ENCODE measurements at regions not wholly inside any gene's neighbourhood (a gene's known extent, or its start where the extent isn't known, plus 50 kb on each side); places are given as distances from the start of the nearest gene placed in this dataset.
"Not testable (repeated sequence)": the region's sequence is repeated elsewhere in the genome, so short reads cannot be mapped to it uniquely, and the experiment has no call there.

DNA sequence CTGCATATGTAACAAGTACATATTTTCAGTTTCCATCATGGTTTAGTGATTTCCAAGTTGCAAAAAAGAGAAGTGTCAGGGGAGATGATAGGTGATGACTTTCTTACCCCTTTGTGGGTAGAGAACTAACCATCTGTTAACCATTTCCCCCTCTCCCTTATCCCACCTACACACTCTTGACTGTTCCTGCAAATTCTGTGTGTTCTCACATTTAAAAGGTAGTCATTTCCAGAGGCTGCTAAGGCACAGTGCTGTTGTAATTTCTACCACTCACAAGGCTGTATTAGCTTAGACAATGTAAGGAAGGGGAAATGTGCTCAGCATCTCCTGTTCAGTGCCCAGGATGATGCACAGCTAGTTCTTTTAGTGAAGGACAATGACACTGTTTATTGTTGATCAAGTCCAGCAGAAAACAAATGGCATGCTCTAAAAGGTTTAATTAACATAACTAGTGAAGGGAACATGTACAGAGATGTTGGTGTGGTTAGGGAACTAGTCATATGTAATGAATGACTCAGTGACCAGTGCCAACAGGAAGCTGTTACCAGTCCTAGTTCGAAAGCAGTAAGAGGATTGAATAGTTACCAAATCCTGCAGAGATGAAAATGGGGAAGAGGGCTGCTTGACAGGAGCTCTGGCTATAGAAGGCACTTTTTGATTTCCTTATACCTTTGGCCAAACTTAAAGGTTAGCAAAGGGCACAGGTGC, 165.1 kb downstream of the PLK2 start:
- peak; percentile 81 for DNase-seq

DNA sequence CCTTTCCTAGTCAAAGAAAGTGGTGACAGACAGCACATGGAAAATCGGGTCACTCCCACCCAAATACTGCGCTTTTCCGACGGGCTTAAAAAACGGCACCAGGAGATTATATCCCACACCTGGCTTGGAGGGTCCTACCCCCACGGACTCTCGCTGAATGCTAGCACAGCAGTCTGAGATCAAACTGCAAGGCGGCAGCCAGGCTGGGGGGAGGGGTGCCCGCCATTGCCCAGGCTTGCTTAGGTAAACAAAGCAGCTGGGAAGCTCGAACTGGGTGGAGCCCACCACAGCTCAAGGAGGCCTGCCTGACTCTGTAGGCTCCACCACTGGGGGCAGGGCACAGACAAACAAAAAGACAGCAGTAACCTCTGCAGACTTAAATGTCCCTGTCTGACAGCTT, 171.6 kb downstream of the PLK2 start:
- DNase-seq, result not testable (repeated sequence)

DNA sequence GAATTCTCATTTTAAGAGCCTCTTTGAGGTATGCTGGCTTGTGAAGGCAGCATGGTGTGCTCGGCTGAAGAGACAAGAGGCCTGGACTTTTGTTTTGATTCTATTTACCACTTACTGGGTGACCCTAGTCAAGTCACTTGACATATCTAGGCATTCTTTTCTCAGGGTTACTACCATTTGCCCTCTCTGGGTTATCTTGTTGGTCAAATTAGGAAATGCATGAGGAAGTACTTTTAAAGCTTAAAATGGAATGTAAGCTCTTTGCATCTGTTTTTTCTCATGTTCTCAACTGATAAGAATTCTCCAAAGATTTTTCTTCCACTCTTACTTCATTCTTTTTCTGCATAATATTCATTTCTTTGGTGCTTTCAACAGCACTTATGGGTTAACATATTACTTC, 173.1 kb downstream of the PLK2 start:
- DNase-seq, result no peak

DNA sequence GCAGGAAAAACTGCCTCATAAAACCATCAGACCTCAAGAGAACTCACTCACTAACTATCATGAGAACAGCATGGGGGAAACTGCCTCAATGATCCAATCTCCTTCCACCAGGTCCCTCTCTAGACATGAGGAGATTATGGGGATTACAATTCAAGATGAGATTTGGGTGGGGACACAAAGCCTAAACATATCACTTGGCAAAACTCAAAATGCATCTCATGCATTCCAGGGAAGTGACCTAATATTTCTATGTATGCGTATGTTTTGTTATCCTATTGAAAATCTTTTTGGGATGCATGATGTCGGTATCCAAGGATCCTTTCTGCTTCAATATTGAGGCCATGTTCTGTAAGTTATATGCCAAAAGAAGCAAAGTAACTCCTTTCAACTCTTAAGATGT, 174.0 kb downstream of the PLK2 start:
- DNase-seq, result no peak

DNA sequence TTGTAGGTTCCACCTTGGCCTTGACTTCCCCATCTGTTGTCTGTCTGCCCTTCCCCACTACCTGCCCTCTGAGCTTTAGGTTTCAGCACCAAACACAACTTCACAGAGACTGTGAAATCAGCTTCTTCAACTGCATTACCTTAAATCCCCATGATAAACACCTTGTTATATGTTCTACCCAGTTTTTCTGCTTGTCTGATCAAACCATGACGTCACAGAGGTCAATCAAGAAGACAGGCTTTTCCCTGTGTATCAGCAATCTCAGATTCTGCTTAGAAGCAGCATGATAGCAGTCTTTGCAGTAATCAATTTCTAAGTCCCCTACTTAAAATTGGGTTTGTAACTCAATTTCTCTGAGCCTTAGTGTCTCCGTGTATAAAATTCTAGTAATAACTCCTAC, 175.0 kb downstream of the PLK2 start:
- DNase-seq, result no peak

DNA sequence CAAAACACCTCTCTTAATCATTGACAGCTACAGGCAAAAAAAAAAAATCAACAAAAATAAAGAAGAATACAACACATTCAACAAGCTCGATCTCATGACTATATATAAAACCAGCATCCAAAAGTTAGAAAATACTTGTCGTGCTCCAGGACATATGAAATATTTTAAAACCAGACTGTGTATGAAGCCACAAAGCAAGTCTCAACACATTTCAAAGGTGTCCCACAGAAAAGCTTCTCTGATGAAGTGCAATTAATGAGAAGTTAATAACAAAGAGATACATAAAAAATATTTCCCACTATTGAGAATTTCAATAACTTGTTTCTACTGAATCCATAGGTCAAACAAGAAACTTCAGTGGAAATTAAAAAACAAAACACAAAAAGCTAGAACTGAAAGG, 178.7 kb downstream of the PLK2 start:
- DNase-seq, result no peak

DNA sequence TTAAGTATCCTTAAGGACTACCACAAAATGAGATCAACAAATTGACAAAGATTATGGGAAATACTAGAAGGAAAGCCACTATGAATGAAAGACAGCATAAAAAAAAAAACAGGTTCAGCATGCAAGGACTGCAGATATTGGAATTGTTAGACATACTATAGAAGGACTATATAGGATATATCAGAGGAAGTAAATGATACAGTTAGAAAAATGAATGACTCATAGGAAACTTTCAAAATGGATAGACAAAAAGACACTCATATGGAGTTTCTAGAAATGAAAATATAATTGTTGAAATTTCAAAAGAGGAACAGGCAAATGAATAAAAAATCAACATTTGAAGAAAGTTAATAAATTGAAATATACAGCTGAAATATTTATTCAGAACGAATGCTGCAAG, 180.6 kb downstream of the PLK2 start:
- peak; percentile 8 for DNase-seq

DNA sequence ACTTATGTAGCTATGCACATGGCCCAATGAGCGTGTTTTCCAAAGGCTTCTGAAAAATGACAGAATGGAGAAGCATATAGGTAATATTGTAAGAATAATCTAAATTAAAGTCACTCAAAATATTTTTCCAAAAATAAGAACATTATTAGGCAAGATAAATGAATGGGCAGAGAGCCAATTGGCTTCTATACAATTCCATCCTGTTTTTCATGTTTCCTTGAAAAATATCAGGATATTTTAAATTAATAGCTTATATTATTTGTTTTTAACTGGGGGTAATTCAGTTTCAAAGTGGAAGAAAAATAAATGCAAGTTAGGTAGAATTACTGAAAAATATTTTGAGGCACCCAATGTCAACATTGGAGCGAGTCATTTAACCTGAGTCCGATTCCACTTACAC, 183.5 kb downstream of the PLK2 start:
- DNase-seq, result no peak

DNA sequence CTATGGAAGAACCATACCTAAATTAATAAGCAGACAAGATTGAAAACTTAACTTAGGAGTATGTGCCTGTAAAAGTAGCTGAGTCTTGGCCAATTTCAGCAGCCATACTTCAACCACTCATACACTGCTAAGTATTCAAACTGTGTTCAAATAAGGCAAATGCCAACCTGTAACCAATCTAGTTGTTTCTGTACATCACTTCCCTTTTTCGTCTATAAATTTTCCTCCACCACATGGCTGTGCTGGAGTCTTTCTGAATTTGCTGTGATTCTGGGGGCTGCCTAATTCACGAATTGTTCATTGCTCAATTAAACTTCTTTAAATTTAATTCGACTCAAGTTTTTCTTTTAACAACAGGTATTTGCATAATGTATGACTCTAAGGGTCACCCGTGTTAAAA, 184.4 kb downstream of the PLK2 start:
- DNase-seq, result no peak

DNA sequence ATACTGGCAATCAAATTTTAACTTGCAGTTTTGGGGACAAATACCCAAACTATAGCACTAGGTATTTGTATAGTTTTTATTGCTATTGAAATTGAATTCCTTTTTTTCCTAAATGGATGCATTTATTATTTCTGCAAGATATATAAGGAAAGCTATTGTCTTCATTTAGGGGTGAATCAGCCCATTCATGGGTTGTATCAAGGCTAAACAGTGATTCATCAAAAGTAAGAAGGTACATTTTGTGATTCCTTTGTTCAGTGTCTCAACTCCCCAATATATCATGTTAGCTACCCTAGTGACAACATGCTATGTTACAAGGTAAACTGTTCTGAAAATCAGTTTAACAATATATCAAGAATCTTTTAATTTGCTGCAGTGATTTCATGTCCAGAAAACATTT, 185.7 kb downstream of the PLK2 start:
- no peak for DNase-seq

DNA sequence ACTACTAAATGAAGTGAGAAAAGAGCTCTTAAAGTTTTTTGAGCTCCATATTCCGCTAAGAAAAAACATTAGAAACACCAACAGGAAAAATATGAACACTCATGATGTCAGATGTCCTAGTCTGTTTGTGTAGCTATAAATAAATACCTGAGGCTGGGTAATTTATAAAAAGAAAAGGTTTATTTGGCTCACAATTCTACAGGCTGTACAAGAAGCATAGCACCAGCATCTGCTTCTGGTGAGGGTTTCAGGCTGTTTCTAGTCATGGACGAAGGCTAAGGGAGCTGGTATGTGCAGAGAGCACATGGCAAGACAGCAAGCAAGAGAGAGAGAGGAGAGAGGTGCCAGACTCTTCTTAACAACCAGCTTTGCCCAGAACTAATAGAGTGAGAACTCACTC, 186.2 kb downstream of the PLK2 start:
- no peak for DNase-seq

DNA sequence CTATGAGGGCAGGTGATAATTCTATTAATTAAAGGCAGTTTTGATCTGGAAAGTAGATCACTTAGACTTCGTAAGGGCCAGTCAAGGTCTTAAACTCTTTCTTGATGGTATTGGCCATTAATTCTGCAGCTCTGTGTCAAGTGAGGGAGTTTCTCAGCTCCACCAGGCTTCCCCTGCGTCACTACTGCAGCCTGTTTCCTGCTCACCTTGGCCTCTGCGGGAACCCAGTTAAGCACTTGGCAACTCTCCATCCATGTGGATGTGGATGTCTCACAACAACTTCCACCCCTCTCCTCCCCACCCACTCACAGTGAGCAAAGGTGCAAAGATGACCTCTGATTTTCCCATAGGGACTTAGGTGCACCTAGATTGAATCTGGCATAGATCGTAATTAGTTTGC, 191.6 kb downstream of the PLK2 start:
- no peak for DNase-seq

DNA sequence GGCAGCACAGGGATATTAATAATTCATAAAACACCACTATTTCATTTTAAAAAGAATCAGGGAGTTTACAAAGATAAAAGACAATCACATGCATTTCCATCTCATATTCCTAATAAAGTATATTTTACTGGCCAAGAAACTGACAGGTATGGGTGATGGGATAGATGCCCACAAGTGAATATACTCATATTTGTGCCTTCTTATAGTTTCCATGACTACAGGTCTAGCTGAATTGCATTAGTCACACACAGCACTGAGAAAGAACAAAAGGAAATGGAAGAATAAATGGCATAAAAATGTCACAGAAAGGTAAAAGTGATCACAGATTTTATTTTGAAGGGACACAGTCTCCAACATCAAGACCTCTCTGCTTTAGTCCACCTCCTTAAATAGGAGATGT, 193.5 kb downstream of the PLK2 start:
- no peak for DNase-seq

DNA sequence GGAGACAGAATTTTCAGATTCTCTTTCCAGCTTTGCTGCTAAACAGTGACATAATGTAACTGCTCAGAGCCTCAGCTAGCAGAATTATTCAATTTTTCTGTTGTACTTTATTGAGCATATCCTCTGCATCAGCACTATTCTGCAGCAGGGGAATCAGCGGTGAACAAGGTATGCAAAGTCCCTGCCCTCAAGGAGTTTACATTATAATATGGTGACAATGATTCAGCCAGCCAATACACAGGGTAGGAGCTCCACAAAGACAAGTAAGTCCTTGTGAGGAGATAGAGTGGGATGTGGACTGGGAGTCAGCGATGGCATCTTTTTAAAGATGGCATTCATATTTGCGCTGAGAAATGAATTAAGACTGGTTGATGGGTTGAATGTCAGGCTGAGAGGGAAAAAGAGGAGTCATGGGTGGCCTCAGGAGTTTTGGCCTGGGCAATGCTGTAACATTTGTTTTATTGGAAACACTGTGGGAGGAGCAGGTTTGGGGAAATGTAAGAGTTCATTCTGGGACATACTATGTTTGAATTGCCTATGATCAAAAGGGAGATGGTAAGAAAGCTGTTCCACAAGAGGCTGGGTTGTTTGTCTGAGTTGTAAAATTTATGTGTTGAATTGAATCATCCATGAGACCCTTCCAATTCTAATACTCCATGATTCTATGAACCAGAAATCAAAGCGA, 194.5 kb downstream of the PLK2 start:
- DNase-seq, result no peak

DNA sequence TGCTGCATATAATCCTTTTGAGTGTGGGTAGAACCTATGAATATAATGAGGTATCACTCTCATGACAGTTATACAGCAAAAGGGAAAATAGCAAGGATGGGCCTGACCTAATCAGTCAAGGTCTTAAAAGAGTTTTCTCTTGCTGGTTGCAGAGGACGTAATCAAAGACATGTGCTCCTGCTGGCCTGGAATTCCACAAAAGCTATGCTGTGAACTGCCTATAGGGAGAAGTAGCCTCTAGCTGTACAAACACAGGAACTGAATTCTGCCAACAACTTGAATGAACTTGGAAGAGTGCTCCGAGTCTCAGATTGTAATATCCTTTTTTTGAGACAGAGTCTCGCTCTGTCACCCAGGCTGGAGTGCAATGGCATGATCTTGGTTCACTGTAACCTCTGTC, 195.6 kb downstream of the PLK2 start:
- DNase-seq, result no peak

DNA sequence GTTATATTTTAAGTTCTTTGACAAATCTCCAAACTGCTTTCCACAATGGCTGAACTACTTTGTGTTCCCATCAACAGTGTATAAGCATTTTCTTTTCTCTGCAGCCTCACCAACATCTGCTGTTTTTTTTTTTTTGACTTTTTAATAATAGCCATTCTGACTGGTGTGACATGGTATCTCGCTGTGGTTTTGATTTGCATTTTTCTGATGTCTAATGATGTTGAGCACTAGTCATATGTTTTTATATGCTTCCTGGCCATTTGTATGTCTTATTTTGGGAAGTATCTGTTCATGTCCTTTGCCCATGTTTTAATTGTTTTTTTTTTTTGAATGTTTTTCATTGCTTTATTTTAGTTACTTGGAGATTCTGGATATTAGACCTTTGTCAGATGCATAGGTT, 196.6 kb downstream of the PLK2 start:
- DNase-seq, result no peak

DNA sequence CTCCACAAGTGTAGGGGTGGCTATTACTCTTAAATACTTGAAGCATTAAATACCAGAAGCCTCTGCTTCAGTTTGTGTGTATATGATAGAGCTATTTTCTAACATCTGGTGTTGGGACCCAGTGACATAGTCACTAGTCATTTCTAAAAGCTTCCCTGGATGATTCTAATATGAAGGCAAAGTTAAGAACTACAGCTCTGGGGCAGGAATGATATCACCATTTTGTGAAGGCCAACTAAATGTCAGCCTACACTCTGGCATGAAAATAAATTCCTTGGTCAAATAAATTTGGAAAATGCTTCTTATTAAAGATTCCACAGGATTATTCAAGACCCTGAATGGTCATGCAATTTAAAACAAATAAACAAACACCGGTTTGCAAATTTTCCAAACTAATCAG, 197.7 kb downstream of the PLK2 start:
- no peak for DNase-seq

DNA sequence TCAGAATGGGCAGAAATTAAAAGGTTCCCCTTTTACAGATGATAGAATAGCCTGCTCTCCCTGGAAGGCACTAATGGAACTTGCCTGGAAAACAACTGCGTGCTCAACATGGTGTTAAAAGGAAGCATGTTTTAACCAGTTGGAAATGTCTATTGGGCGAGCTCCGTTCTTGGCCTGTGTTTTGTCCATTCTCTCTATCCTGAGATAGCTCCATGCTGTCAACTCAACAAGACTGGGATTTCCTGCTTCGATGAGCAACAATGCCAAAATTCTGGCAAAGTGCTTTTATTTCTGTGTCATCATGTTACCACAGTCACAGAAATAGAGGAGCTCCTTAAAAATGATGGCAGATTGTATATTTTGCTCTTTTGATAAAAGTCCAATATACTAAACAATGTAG, 198.3 kb downstream of the PLK2 start:
- no peak for DNase-seq

DNA sequence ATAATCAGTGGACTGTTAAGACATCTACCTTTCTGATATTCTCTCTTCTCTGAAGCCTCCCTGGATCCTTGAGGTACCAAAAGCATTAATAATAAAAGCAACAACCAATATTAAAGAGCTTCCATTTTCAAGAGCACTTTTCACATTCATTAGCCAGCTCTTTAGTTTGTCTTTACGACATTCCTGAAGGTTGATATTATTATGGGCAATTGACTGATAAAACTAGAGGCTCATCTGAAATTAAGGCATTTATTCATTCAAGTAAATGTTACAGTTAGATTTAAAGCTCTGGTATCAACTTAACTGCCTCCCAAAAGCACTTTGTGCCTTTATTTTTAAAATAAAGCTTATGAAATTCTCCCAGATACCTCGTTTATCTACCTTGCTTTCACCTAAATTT, 199.6 kb downstream of the PLK2 start:
- DNase-seq, result no peak

DNA sequence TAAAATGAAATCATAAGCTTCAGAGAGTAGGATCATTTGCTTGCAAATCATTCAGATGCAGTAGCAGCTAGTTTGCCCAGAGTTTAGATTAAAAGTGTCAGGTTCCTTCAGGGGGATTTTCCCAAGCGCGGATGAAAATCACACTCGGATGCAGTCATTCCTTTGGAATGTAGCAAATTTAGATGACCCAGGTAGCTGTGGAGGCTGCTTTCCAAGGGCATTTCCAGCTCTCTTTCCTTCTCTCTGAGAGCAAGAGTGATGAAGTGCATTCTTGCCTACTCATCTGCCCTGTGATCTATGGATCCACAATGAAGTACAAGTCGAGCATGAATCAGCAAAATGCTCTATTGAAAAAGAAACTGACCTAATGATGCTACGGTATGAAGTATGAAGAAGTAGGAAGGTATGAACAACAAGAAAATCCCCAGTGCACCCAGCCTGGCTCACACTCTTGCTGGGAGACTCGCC, 200.2 kb downstream of the PLK2 start:
- DNase-seq, result peak; percentile 10

DNA sequence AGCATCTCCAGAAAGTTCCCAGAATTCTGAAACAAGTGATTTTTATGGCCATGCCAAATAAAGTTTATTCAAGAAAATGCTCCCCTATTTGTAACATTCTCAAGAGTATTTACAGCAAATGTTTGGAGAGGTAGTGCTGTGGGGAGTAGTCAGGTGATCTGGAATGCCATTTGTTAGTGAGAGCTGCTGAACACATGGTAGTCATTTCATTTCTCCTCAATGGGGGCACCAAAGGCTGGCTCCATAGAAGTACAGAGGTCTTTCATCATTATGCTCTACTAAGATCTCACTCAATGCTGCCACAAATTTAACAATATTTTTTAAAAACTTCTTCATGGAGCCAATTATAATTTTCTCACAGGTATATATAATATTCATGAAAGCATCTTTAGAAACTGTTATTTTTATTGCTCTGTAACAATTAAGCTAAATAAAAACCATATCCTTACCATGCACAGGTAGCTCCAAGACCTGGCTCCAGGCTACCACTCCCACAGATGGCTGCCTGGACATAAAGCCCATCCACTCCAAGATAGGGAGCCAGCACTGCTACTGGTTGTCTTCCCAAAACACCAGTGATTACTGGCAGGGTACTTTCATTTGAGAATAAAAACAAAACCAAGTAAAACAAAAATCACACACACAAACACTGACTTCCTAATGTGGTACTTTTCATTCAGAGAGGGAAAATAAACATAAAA, 200.8 kb downstream of the PLK2 start:
- DNase-seq, result no peak

DNA sequence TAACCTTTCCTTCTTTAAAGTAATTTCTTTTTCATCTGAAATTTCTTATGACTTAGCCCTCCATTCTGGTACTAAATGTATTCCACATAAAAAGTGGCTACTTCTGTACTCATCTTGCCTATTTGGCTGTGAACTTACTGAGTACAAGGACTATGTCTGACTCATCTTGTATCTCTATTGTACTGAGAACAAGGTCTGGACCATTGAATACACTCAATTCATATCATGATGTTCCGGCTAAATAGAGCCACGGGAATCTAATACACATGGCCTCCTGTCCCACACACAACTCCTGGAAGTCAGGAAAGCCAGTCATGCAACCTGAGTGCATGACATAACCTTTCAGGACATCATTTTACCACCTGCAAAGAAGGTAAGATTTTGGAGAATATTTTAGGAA, 203.9 kb downstream of the PLK2 start:
- no peak for DNase-seq

DNA sequence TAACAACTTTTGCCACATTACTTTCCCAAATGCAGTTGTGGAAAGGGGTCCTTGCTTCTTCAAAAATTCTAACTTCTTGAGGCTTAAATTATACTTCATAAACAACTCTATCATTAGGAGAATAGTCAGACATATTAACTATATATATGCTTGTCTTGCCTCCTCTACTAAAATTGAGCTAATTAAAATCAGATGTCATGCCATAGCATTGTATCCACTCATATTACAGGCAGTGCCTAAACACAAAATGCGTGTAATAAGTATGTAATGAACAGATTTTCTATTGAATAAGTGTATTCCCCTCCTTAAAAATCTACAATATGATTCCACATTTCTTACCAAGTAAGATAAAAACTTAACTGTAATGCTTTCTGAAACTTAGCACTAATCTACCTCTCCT, 204.5 kb downstream of the PLK2 start:
- no peak for DNase-seq

DNA sequence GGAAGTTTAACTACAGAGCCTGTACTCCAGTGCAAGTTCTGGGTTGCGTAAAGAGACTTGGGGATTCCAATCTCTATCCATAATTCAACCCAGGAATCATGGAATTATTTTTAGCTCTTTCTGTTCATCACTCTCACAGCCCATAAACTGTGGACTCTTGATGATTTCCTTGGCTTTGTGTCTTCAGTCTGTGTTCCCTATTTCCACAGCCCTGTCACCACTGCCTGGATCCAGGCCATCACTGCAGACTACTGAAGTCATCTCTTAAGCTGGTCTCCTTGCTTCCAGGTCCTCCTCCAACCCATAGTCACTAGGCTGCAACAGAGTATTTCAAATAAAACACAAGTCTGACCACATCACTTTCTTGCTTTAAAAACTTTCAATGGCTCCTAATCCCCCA, 211.7 kb downstream of the PLK2 start:
- no peak for DNase-seq

Data from inflammatory macrophage treated with lipopolysaccharide for 4 hours (primary cell).